Panc1 (cell line): ENCODE measurements at regions not wholly inside any gene's neighbourhood (a gene's known extent, or its start where the extent isn't known, plus 50 kb on each side); places are given as distances from the start of the nearest gene placed in this dataset.

ENCODE experiments used
- ATAC-seq: fragments of 200-7000 bp; cut with Tn5 transposase; 2 replicates; pipeline ENCODE4 v1.9.1; 2020; ENCODE audit warnings: mild to moderate bottlenecking, moderate library complexity
- BruUV-seq: library from RNA; stranded (reverse); fragments of 400-500 nt; replicated peaks from 2 replicates; lab custom pipeline; 2021; lab: Mats Ljungman, UMichigan
- CTCF ChIA-PET: fragments of 300-600 bp; sonication (Branson Sonifier 250); formaldehyde crosslinking; loops from one replicate; lab custom pipeline; 2022; ENCODE audit warnings: antibody characterized with exemption; lab: Charles Lee
- POLR2A ChIA-PET: fragments of 300-600 bp; sonication (Branson Sonifier 250); formaldehyde crosslinking; loops from one replicate; lab custom pipeline; 2022; ENCODE audit warnings: antibody characterized with exemption; lab: Charles Lee
- DNase-seq: peaks from one replicate; pipeline ENCODE4 v3.0.0-alpha.2; 2010; ENCODE audit warnings: low read depth, low spot score
- H3K27ac ChIP-seq: 2 replicates; pipeline ENCODE4 v1.5.1; 2011; ENCODE audit warnings: mild to moderate bottlenecking, low read length, inconsistent platforms
- H3K27me3 ChIP-seq: fragments of 200-500 bp; sonication (Bioruptor generic); 2 replicates; pipeline ENCODE4 v1.6.0; 2014; ENCODE audit warnings: low read length, inconsistent platforms; ENCODE audit not compliant: control insufficient read depth, insufficient read depth
- H3K36me3 ChIP-seq: fragments of 200-500 bp; sonication (Bioruptor generic); 2 replicates; pipeline ENCODE4 v1.5.1; 2014; ENCODE audit warnings: inconsistent platforms, mild to moderate bottlenecking, low read length, moderate library complexity; ENCODE audit not compliant: control insufficient read depth, insufficient read depth
- H3K4me1 ChIP-seq: 2 replicates; pipeline ENCODE4 v1.5.1; 2011; ENCODE audit warnings: inconsistent platforms, mild to moderate bottlenecking, low read length, moderate library complexity; ENCODE audit not compliant: control insufficient read depth, insufficient read depth
- H3K4me3 ChIP-seq, 2 experiments: 2 replicates each; pipeline ENCODE4 v1.5.1; 2011 to 2012; ENCODE audit warnings: low read depth in 2 of 2, low read length in 2 of 2, mild to moderate bottlenecking in 2 of 2, inconsistent platforms in 1 of 2, moderate library complexity in 1 of 2
- H3K9me3 ChIP-seq: fragments of 200-500 bp; sonication (Bioruptor generic); 2 replicates; pipeline ENCODE4 v1.5.1; 2014; ENCODE audit warnings: low read depth, mild to moderate bottlenecking, inconsistent platforms, low read length, moderate library complexity; ENCODE audit not compliant: control insufficient read depth, insufficient read depth
- POLR2AphosphoS5 ChIP-seq: IDR thresholded peaks from 2 replicates; pipeline ENCODE4 v1.6.1; 2012; ENCODE audit warnings: mild to moderate bottlenecking, low read depth, low read length, moderate library complexity
- REST ChIP-seq, 2 experiments: IDR thresholded peaks; 2 replicates each; pipeline ENCODE4 v1.6.1; 2011 to 2012; ENCODE audit warnings: low read depth in 2 of 2, control low read depth in 1 of 2, low read length in 1 of 2, mild to moderate bottlenecking in 1 of 2, moderate library complexity in 1 of 2; ENCODE audit not compliant: insufficient read depth in 1 of 2
- SIN3A ChIP-seq: IDR thresholded peaks from 2 replicates; pipeline ENCODE4 v1.6.1; 2012; ENCODE audit warnings: low read depth, mild to moderate bottlenecking, low read length, moderate library complexity, borderline replicate concordance; ENCODE audit not compliant: insufficient read depth
- TCF7L2 ChIP-seq: IDR thresholded peaks from 2 replicates; pipeline ENCODE4 v1.6.1; 2011; ENCODE audit warnings: mild to moderate bottlenecking, low read depth, low read length, inconsistent platforms
- in situ Hi-C: cut with HindIII; loops from 2 replicates; pipeline ENCODE4 v1.10.0; 2016; ENCODE audit warnings: low sequenced_read_pairs, low pct_unique_long_range_greater_than_20kb
- intact Hi-C: fragments of 100-400 bp; cut with micrococcal nuclease; formaldehyde crosslinking; loops from one replicate; pipeline ENCODE4 v1.10.0; 2022; ENCODE audit not compliant: unreplicated experiment
- TF ChIP-seq, protein P1 (sequence below): fragments of 450-650 bp; IDR thresholded peaks from 2 replicates; pipeline ENCODE4 v1.5.1; 2017; ENCODE audit warnings: mild to moderate bottlenecking

- intact Hi-C loops (no loop called here), in situ Hi-C loops (no loop called here)
- BruUV-seq: no TSS peak
- DNase-seq (no peak), ATAC-seq (no peak)
- TF ChIP-seq REST (IDR thresholded peaks at IDR 0.05; ENCODE audit: insufficient read depth in 1 of 2, low read depth in 2 of 2, low read length in 1 of 2) (no peak), SIN3A (no peak), TCF7L2 (no peak), POLR2AphosphoS5 (no peak)
- TF ChIP-seq, protein P1, sequence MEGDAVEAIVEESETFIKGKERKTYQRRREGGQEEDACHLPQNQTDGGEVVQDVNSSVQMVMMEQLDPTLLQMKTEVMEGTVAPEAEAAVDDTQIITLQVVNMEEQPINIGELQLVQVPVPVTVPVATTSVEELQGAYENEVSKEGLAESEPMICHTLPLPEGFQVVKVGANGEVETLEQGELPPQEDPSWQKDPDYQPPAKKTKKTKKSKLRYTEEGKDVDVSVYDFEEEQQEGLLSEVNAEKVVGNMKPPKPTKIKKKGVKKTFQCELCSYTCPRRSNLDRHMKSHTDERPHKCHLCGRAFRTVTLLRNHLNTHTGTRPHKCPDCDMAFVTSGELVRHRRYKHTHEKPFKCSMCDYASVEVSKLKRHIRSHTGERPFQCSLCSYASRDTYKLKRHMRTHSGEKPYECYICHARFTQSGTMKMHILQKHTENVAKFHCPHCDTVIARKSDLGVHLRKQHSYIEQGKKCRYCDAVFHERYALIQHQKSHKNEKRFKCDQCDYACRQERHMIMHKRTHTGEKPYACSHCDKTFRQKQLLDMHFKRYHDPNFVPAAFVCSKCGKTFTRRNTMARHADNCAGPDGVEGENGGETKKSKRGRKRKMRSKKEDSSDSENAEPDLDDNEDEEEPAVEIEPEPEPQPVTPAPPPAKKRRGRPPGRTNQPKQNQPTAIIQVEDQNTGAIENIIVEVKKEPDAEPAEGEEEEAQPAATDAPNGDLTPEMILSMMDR: no peak
- no peak overlapping the region for H3K4me3 ChIP-seq
- H3K27me3 ChIP-seq: no peaks in the 10 kb centered on the region
- CTCF ChIA-PET: no interaction called here
- H3K27ac ChIP-seq: no peak overlapping the region
- no peaks in the 10 kb centered on the region for H3K36me3 ChIP-seq
- H3K4me1 ChIP-seq: peaks cover 9% of the 10 kb centered on the region; the same call in 1 of the 2 replicates
- POLR2A ChIA-PET: no interaction called here
- H3K9me3 ChIP-seq: no peaks in the 10 kb centered on the region; the same call in 1 of the 2 replicates
Measured at GRCh38 chr14:51446771-51447170, 204.9 kb upstream of the FRMD6 start.

- Histone ChIP-seq H3K27ac (no peak overlapping the region), H3K36me3 (no peaks in the 10 kb centered on the region), H3K9me3 (no peaks in the 10 kb centered on the region; the same call in 1 of the 2 replicates), H3K27me3 (no peaks in the 10 kb centered on the region), H3K4me3 (no peak overlapping the region), H3K4me1 (peaks cover 5% of the 10 kb centered on the region; the same call in 1 of the 2 replicates)
- ATAC-seq: no peak
- intact Hi-C loops (no loop called here), in situ Hi-C loops (no loop called here)
- POLR2A ChIA-PET: no interaction called here
- BruUV-seq: no TSS peak
- TF ChIP-seq SIN3A: no peak
- no peak for TF ChIP-seq REST (IDR thresholded peaks at IDR 0.05; ENCODE audit: insufficient read depth in 1 of 2, low read depth in 2 of 2, low read length in 1 of 2)
- no peak for TF ChIP-seq POLR2AphosphoS5
- no peak for TF ChIP-seq TCF7L2
- TF ChIP-seq, protein P1: no peak
- no peak for DNase-seq
- CTCF ChIA-PET: no interaction called here
Measured at GRCh38 chr14:51447411-51447810, 204.3 kb upstream of the FRMD6 start.
